AG04450 (cell line): ENCODE measurements at regions not wholly inside any gene's neighbourhood (a gene's known extent, or its start where the extent isn't known, plus 50 kb on each side); places are given as distances from the start of the nearest gene placed in this dataset.

Source experiments
- CTCF ChIA-PET: fragments of 300-600, 350-600 bp; formaldehyde crosslinking; extraction: SDS; loops from one replicate; lab custom pipeline; 2022; ENCODE audit warnings: antibody characterized with exemption, inconsistent platforms; lab: Charles Lee
- POLR2A ChIA-PET: fragments of 350-600 bp; formaldehyde crosslinking; extraction: SDS; loops from one replicate; lab custom pipeline; 2021; ENCODE audit warnings: antibody characterized with exemption, inconsistent platforms; lab: Yijun Ruan, JAX
- DNase-seq: peaks from one replicate; pipeline ENCODE4 v3.0.0-alpha.2; 2011; ENCODE audit warnings: low read depth, low spot score
- H3K27ac ChIP-seq: one replicate; pipeline ENCODE4 v1.5.1; 2012; ENCODE audit warnings: low read depth, low read length, control low read depth
- H3K27me3 ChIP-seq: one replicate; pipeline ENCODE4 v1.6.0; 2012; ENCODE audit warnings: low read length; ENCODE audit not compliant: control insufficient read depth, insufficient read depth
- H3K4me3 ChIP-seq: 2 replicates; pipeline ENCODE4 v1.5.1; 2011; ENCODE audit warnings: mild to moderate bottlenecking, low read depth, low read length, control low read depth
- H3K9me3 ChIP-seq: 2 replicates; pipeline ENCODE4 v1.5.1; 2012; ENCODE audit warnings: low read length; ENCODE audit not compliant: control insufficient read depth, insufficient read depth
- TF ChIP-seq, protein P1 (sequence below): IDR thresholded peaks from 2 replicates; pipeline ENCODE4 v1.5.1; 2011; ENCODE audit warnings: low read depth, low read length, control low read depth, inconsistent platforms

DNA sequence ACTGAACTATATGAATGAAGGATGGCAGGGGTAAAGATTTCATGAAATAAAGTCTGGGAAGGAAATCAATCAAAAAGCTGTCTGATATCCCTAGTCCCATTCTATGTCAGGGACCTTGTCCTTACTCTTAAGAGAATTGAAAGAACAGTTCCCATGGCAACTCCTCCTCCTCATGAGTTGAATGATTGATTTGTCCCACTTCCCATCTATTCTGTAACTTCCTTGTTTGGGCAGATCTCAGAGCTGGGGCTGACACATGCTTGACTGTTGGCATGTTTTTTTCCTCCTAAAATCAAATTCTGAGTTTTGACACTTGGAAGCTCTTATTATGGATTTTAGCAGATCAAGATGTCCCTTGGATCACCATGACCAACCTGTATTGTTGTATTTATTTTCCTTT is 1138.6 kb upstream of the CDH8 start:
- Histone ChIP-seq H3K4me3 (no peak overlapping the region), H3K27ac (no peak overlapping the region), H3K27me3 (no peaks in the 10 kb centered on the region), H3K9me3 (peaks cover 6% of the 10 kb centered on the region)
- DNase-seq, result no peak
- ChIA-PET CTCF (no interaction called here), POLR2A (no interaction called here)
- TF ChIP-seq, protein P1, sequence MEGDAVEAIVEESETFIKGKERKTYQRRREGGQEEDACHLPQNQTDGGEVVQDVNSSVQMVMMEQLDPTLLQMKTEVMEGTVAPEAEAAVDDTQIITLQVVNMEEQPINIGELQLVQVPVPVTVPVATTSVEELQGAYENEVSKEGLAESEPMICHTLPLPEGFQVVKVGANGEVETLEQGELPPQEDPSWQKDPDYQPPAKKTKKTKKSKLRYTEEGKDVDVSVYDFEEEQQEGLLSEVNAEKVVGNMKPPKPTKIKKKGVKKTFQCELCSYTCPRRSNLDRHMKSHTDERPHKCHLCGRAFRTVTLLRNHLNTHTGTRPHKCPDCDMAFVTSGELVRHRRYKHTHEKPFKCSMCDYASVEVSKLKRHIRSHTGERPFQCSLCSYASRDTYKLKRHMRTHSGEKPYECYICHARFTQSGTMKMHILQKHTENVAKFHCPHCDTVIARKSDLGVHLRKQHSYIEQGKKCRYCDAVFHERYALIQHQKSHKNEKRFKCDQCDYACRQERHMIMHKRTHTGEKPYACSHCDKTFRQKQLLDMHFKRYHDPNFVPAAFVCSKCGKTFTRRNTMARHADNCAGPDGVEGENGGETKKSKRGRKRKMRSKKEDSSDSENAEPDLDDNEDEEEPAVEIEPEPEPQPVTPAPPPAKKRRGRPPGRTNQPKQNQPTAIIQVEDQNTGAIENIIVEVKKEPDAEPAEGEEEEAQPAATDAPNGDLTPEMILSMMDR, result no peak

DNA sequence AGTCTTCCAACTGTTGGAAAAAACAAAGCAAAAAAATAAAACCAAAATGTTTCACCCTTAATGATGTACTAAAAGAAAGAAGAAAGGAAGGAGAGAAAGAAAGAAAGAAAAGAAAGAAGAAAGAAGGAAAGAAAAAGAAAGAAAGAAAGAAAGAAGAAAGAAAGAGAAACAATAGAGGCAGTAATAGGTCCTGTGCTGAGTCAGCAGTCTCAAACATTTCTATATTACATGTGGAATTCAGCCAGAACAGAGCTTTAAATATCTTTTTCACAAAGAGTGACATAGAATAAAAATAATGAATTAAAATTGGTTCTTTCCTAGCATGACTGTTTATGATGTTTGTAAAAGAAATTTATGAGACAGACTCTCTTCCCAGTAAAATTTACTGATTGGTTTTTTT is 1135.3 kb upstream of the CDH8 start:
- Histone ChIP-seq H3K9me3 (peaks cover 6% of the 10 kb centered on the region), H3K27me3 (no peaks in the 10 kb centered on the region), H3K4me3 (no peak overlapping the region), H3K27ac (no peak overlapping the region)
- ChIA-PET POLR2A (no interaction called here), CTCF (no interaction called here)
- TF ChIP-seq, protein P1, result no peak
- DNase-seq, result no peak

DNA sequence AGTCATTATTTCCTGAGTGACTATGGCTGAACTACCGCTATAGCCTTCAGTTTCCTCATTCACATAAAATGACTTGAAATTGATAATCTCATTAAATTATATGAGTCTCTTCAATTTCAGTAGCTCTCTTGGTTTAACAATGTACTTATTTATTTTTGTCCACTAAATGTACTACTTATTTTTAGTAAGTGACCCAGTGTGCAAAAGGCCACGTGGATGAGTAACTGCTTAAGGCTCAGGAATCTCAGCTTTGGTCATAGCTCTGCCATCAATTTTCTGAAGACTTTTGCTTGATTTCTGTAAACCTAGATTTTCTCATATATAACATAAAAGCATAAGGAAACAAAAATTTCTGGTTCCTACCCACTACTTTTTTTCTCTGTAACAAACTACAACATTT is 1132.9 kb upstream of the CDH8 start:
- DNase-seq, result no peak
- no peaks in the 10 kb centered on the region for H3K27me3 ChIP-seq
- TF ChIP-seq, protein P1, result no peak
- H3K9me3 ChIP-seq, result peaks cover 6% of the 10 kb centered on the region
- no peak overlapping the region for H3K4me3 ChIP-seq
- CTCF ChIA-PET, result no interaction called here
- POLR2A ChIA-PET, result no interaction called here
- no peak overlapping the region for H3K27ac ChIP-seq

DNA sequence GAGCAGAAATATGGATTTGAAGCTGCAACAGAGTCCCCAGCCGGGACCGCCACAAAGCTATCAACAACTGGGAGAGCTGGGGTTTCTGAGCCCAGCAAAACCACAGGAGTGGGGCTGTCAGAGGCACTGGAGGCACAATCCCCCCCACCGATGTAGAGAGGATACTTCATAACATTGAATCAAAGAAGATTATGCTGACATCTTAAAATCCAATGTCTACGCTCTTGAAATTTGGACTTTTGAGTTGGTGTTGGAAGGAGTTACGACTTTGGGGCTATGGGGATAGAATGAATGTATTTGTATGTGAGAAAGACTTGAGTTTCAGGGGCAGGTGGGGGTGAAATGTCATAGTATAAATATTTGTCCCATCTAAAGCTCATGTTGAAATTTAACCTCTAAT is 1121.6 kb upstream of the CDH8 start:
- Histone ChIP-seq H3K9me3 (peaks cover 9% of the 10 kb centered on the region), H3K27me3 (no peaks in the 10 kb centered on the region), H3K27ac (no peak overlapping the region), H3K4me3 (no peak overlapping the region)
- ChIA-PET POLR2A (no interaction called here), CTCF (no interaction called here)
- TF ChIP-seq, protein P1, result no peak
- DNase-seq, result no peak

DNA sequence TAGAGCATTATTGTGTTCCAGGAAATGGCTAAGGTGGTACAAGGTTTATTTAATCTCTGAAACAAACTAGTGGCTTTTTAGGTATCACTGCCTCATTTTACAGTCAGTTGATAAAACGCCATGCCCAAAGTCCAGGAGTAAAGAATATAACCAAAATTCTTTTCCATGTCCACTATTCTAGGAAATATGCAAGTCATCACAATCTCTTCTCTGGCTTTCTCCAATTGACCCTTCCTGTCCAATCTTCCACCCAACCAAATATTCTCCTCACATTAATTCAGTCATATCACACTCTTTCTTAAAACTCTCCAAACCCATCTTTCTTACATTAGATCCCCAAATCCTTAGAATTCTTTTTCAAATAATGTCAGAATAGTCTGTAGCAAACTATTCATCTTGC is 1110.0 kb upstream of the CDH8 start:
- H3K27me3 ChIP-seq, result no peaks in the 10 kb centered on the region
- H3K27ac ChIP-seq, result no peak overlapping the region
- POLR2A ChIA-PET, result no interaction called here
- TF ChIP-seq, protein P1, result no peak
- peaks cover 9% of the 10 kb centered on the region for H3K9me3 ChIP-seq
- DNase-seq, result no peak
- CTCF ChIA-PET, result no interaction called here
- H3K4me3 ChIP-seq, result no peak overlapping the region
